ENCODE measurements at regions not wholly inside any gene's neighbourhood (a gene's known extent, or its start where the extent isn't known, plus 50 kb on each side); places are given as distances from the start of the nearest gene placed in this dataset.
"Not testable (repeated sequence)": the region's sequence is repeated elsewhere in the genome, so short reads cannot be mapped to it uniquely, and the experiment has no call there.

GRCh38 chr5:177671755-177672690, 72.1 kb downstream of the B4GALT7 start:
- H4K91ac ChIP-seq (ENCODE audit: insufficient read length, low read depth, low read length); H3K4me2 ChIP-seq (ENCODE audit: insufficient read depth, insufficient read length, low read length); H2AFZ ChIP-seq (ENCODE audit: low read length); H3K27me3 ChIP-seq (ENCODE audit: insufficient read depth, low read length); H3K9me3 Mint-ChIP-seq; H4K20me1 ChIP-seq (ENCODE audit: control insufficient read depth, insufficient read depth, insufficient read length); H3K79me2 ChIP-seq (ENCODE audit: insufficient read depth, low read length); H4K8ac ChIP-seq (replicated peaks; ENCODE audit: insufficient read length, low read depth, low read length); H2BK20ac ChIP-seq (ENCODE audit: low read depth, low read length, poor library complexity, severe bottlenecking); H4K5ac ChIP-seq (ENCODE audit: insufficient read length, low read depth, low read length); H3K79me1 ChIP-seq (ENCODE audit: insufficient read depth, low read depth, low read length, poor library complexity, severe bottlenecking); H3K36me3 Mint-ChIP-seq (ENCODE audit: insufficient read depth in 1 of 3, low read depth in 3 of 3); H3K4me1 ChIP-seq (ENCODE audit: insufficient read depth, low read length); H3K23ac ChIP-seq (ENCODE audit: insufficient read length, low read depth, low read length); H3K4me1 Mint-ChIP-seq; H2BK12ac ChIP-seq (ENCODE audit: insufficient read length, low read depth, low read length); H2BK5ac ChIP-seq (ENCODE audit: insufficient read length, low read length); H3K18ac ChIP-seq (ENCODE audit: insufficient read length, low read depth, low read length); H2BK15ac ChIP-seq (ENCODE audit: low read depth, low read length); H3K9me3 ChIP-seq (ENCODE audit: control insufficient read depth, low read depth, low read length); H3K27ac ChIP-seq (ENCODE audit: insufficient read length, low read depth, low read length); H3K56ac ChIP-seq (ENCODE audit: insufficient read length, low read depth, low read length); H3K14ac ChIP-seq (ENCODE audit: insufficient read depth, low read length); H3K4ac ChIP-seq (ENCODE audit: low read depth, low read length); H2AK5ac ChIP-seq (ENCODE audit: insufficient read length, low read length); H3K9ac ChIP-seq (ENCODE audit: extremely low read depth, insufficient read length, low read length); H2BK120ac ChIP-seq (ENCODE audit: low read depth, low read length, poor library complexity, severe bottlenecking); H3K23me2 ChIP-seq (ENCODE audit: insufficient read length, low read depth, low read length, poor library complexity, severe bottlenecking); H3T11ph ChIP-seq (ENCODE audit: low read length); H3K4me3 Mint-ChIP-seq; H3K27ac Mint-ChIP-seq: not testable (repeated sequence)
- H3K27me3 Mint-ChIP-seq (ENCODE audit: low read depth), result peaks cover 24% of the 10 kb centered on the region
- DNase-seq, result peak; percentile 70
- WGBS (ENCODE audit: extremely low coverage, insufficient read length, low lambda C conversion rate), result no CpG with 5 or more reads among the region's 110 CpGs

All from H9 (cell line).